NCI-H510A treated with DMSO at 0.1 percent for 48 hours (cell line): ENCODE measurements at regions not wholly inside any gene's neighbourhood (a gene's known extent, or its start where the extent isn't known, plus 50 kb on each side); places are given as distances from the start of the nearest gene placed in this dataset.
"Not testable (repeated sequence)": the region's sequence is repeated elsewhere in the genome, so short reads cannot be mapped to it uniquely, and the experiment has no call there.

ENCODE experiments used
- DNase-seq: peaks from one replicate; lab custom pipeline; 2025; lab: John Stamatoyannopoulos, UW

DNA sequence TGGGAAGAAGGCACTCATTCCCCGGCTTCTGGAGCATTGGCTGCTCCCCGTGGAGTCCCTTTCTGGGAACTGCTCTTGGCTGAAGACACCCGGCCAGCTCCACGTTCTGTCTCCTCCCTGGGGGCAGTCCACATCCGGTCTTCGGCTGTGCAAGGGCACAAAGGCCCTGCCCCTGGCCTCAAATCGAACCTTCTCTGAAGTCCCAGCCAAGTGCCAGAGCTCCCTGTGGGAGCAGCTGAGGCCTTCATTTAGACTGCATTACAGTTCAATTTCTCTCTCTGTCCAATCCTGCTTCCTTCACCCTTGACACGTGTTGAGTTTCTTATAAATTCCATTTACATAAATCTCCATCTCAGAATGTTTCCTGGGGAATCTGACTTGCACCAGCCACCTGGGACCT, 132.9 kb upstream of the POU3F1 start:
- no peak for DNase-seq

DNA sequence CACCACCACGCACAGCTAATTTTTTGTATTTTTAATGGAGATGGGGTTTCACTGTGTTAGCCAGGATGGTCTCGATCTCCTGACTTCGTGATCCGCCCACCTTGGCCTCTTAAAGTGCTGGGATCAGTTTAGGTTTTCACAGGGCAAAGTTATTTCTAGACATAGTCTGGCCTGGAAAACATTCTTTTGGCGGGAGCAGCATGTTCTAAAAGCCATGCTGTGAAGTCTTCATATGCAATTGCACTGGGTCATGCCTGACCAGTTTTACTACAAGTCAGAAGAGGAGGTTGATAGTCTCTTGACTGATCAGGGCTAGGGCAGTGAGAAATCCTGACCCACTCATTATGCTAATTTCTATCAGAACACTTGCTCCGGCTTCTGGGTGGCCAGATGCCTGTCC, 131.6 kb upstream of the POU3F1 start:
- DNase-seq = peak; percentile 92

DNA sequence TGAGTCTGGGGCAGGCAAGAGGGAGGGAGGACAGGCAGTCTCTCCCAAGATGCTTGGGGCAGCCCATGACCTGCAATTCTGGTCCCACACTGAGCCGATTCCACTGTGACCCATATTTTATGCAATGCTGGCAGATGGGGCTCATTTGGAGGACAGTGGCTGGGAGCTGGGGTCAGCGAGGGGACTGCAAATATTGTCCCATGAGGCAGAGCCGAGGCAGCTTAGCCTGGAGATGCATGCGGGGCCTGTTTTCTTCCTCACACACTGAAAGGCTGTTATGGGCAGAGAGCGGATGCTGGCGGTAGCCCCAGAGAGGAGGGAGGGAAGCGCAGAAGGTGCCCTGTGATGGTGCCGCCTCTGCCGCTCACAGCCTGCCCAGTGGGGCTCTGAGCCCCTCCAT, 128.5 kb upstream of the POU3F1 start:
- no peak for DNase-seq

- DNase-seq = no peak
These were observed 127.3 kb upstream of the POU3F1 start for GRCh38 chr1:38173848-38174247.

- no peak for DNase-seq
These were observed 126.7 kb upstream of the POU3F1 start for GRCh38 chr1:38173157-38173831.

- DNase-seq = no peak
These were observed 122.5 kb upstream of the POU3F1 start for GRCh38 chr1:38169121-38169520.

- DNase-seq = no peak
These were observed 121.8 kb upstream of the POU3F1 start for GRCh38 chr1:38168365-38168764.

- DNase-seq = no peak
These were observed 119.9 kb upstream of the POU3F1 start for GRCh38 chr1:38166461-38166860.

GRCh38 chr1:38153778-38154470, 107.3 kb upstream of the POU3F1 start:
- peak; percentile 90 for DNase-seq

DNA sequence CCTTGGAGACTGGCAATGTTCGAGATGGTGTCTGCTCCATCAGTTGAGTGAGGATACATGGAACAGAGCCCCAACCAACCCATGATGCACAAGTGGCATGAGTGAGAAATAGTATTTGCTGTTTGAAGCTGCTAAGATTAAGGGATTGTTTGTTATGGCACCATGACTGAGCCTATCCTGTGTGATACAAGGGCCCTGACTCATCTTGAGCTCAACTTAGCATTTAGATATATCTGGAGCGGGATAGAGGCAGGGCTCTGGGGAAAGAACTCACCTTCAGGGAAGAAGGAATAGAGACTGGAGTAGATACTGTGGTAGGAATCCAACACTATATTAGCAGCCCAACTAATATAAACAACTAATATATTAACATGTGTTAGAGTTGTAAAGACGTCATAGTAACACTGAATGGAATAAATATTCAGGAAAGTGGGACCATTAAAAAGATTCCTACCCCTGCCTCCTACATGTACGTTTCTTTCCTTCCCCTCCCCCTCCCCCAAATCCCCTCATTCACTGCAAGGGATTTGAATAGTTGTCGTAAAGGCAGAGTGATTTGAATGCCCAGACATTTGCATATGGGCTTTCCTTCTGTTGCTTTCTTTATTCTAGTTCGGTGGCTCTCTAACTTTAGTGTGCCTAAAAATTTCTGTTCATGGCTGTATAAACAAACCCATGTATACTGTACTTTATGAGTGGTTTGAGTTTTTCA, 106.6 kb upstream of the POU3F1 start:
- DNase-seq = no peak

- DNase-seq = peak; percentile 99
These were observed 105.9 kb upstream of the POU3F1 start for GRCh38 chr1:38152351-38153065.

DNA sequence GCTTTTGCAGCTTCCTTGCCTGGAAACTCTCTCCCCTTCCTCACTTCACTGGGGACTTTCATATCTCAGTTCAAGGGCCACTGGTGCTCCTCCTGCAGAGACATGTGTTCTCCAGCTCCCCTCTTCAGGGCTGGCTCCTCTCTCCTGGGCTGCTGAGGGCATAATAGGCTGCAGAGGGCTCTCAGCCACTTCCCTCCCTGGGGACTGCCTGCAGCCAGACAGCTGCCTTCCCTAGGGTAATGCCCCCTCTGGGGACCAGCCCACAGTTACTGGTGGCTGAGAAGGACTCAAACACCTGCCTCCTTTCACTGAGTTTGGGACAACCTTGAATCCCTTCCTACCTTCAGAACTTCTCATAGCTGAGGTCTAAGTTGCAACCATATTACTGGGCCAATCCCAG, 104.8 kb upstream of the POU3F1 start:
- peak; percentile 43 for DNase-seq

- not testable (repeated sequence) for DNase-seq
These were observed 99.5 kb upstream of the POU3F1 start for GRCh38 chr1:38146079-38146478.

DNA sequence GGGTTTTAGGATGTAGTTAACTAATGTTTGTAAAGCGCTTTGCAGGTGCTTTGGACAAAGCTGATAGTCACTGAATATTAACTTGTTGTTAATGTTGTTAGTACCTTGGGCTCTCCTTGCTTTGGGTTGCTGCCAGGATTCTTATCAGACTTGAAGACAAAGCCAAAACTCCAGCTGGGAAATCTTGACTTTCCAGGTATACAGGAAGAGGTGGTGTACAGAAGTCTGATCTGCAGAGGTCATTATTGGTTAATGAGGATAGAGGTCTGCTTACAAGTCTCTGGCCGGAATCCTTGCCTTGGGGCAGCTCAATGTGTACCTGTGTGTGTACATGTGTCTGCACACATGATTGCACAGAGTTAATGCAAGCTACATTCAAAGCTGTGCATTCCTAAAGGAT, 96.0 kb upstream of the POU3F1 start:
- no peak for DNase-seq

- DNase-seq = no peak
These were observed 94.9 kb upstream of the POU3F1 start for GRCh38 chr1:38141483-38141882.

GRCh38 chr1:38139738-38140487, 93.3 kb upstream of the POU3F1 start:
- no peak for DNase-seq

- no peak for DNase-seq
These were observed 92.1 kb upstream of the POU3F1 start for GRCh38 chr1:38138498-38139233.

- no peak for DNase-seq
These were observed 90.6 kb upstream of the POU3F1 start for GRCh38 chr1:38137164-38137563.

DNA sequence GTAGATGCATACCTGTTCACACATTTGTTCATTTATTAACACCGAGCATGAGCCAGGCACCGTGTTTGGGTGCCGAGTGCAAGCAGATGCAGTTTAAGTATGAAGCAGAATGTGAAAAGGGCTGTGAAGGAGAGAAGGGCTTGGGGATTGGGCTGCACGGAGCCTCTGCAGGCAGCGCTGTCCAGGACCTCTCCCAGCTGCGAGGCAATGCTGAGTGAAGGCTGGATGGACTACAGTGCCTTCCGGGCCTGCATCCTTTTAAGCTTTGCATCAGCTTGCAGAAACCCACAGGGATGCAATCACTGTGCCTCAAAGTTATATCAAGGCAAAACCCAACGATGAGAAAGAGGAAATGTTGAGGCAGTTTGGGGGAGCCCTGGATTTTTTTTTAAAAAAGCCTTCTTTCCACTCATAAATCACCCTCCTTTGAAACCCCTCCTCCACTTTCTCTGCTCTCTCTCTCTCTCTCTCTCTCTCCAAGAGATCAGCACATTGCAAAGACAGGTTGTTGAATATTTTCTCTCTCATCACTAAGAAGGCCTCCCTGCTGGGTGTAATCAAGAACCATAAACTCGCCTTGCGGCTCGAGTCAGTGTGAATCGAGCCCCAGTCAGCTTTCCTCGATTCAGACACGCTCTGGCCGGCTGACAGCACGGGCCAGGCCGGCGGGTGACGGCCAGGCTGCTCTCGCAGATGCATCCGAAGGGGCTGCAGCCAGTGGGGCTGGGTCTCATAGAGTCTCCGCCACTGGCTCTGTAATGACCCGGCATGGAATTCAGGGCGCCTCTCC, 89.2 kb upstream of the POU3F1 start:
- DNase-seq = no peak

DNA sequence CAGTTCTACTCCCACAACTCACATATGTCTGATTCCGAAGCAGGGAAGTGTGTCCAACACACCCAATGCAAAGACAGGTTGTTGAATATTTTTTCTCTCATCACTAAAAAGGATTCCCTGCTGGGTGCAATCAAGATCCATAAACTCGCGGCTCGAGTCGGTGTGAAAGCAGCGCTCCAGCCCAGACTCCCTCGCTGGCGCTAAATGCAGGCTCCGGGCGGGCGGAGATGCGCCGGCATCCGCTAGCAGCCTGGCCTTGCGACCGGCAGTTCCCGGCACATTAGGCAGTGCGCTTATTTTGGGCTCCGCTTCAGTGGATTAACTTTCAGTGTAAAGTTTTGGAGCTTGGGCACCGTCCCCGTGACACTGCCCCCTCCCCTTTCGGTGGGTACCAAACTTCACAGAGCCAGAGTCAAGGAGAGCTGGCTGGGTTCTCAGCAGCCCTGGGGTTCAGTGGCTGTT, 87.7 kb upstream of the POU3F1 start:
- DNase-seq = no peak
